ENCODE measurements at regions not wholly inside any gene's neighbourhood (a gene's known extent, or its start where the extent isn't known, plus 50 kb on each side); places are given as distances from the start of the nearest gene placed in this dataset.

- ATAC-seq (ENCODE audit: low FRiP score) (no peak), DNase-seq (ENCODE audit: low spot score) (no peak)
- TF ChIP-seq, protein P1, sequence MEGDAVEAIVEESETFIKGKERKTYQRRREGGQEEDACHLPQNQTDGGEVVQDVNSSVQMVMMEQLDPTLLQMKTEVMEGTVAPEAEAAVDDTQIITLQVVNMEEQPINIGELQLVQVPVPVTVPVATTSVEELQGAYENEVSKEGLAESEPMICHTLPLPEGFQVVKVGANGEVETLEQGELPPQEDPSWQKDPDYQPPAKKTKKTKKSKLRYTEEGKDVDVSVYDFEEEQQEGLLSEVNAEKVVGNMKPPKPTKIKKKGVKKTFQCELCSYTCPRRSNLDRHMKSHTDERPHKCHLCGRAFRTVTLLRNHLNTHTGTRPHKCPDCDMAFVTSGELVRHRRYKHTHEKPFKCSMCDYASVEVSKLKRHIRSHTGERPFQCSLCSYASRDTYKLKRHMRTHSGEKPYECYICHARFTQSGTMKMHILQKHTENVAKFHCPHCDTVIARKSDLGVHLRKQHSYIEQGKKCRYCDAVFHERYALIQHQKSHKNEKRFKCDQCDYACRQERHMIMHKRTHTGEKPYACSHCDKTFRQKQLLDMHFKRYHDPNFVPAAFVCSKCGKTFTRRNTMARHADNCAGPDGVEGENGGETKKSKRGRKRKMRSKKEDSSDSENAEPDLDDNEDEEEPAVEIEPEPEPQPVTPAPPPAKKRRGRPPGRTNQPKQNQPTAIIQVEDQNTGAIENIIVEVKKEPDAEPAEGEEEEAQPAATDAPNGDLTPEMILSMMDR (IDR thresholded peaks at IDR 0.05): no peak
These were observed 283.6 kb downstream of the PCNX1 start for GRCh38 chr14:71190770-71191374.

GRCh38 chr14:71193663-71194062 lies 286.4 kb downstream of the PCNX1 start:
- TF ChIP-seq, protein P1 (IDR thresholded peaks at IDR 0.05): no peak
- ATAC-seq (ENCODE audit: low FRiP score): no peak
- DNase-seq (ENCODE audit: low spot score): no peak

GRCh38 chr14:71194251-71194650 lies 287.0 kb downstream of the PCNX1 start:
- ATAC-seq (ENCODE audit: low FRiP score): no peak

DNA sequence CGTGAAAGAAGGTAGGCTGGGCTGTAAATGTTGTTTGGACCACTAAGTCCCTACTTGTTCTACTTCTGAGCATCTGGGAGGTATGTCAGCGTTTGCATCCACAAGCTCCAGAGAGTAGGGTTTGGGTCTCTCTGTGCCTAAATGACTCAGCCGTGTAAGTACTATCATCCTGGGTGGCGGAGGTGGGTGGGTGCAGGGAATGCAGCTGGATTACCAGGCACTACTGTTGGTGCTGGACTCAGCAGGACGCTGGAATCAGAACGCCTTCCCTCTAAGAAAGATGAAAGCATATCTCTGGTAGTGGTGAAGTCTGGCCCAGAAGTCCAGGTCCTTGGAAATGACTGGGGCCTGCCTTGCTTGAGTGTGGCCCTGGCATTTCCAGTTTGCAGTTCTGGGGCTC lies 289.7 kb downstream of the PCNX1 start:
- DNase-seq (ENCODE audit: low spot score): no peak

More at GRCh38 chr14:71194251-71194650, 287.0 kb downstream of the PCNX1 start:
- DNase-seq (ENCODE audit: low spot score): no peak
- TF ChIP-seq, protein P1 (IDR thresholded peaks at IDR 0.05): no peak

DNA sequence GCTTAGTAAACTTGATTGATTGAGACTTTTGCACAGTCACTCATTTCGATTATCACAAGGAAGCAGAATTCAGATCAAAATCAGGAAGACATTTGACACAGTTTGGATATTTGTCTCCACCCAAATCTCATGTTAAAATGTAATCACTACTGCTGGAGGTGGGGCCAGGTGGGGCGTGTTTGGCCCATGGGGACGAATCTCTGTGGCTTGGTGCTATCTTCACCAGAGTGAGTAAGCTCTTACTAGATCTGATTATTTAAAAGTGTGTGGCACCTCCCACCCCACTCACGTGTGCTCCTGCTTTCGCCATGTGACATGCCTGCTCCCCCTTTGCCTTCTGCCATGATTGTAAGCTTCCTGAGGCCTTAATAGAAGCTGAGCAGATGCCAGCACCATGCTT lies 291.4 kb downstream of the PCNX1 start:
- ATAC-seq (ENCODE audit: low FRiP score) (no peak), DNase-seq (ENCODE audit: low spot score) (no peak)
- TF ChIP-seq, protein P1 (IDR thresholded peaks at IDR 0.05): no peak

More for the DNA sequence above, 289.7 kb downstream of the PCNX1 start:
- TF ChIP-seq, protein P1 (IDR thresholded peaks at IDR 0.05): no peak
- no peak for ATAC-seq (ENCODE audit: low FRiP score)

DNA sequence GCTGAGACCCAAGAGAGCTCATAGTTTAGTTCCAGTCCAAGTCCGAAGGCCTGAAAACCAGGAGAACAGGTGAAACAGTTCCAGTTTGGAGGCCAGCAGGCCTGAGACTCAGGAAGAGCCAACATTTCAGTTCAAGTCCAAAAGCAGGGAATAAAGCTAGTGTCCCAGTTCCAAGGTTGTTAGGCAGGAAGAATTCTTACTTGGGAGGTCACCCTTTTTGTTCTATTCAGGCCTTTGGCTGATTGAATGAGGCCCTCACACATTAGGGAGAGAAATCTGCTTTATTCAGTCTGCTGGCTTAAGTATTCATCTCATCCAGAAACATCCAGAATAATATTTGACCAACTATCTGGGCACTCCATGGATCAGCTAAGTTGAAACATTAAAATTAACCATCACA lies 294.6 kb downstream of the PCNX1 start:
- DNase-seq (ENCODE audit: low spot score): no peak
- TF ChIP-seq, protein P1 (IDR thresholded peaks at IDR 0.05): no peak
- ATAC-seq (ENCODE audit: low FRiP score): no peak

DNA sequence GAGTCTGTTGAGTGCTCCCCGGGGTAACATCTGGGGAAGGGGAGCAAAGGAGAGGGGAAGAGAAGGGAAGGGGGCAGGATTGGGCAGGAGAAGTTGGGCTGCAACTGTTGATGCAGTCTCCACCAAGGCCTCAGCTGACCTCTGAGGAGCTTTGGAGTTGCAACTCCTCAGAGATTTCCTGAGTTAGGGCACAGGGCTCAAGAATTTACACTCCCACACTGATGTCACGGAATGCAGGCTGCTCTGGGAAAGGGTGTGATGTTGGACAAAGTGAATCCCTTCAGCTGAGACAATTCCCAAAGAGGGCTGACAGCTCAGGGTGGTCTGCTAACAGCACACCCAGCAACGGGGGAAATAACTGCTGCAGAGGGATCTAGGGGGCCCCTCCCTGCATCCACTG lies 295.6 kb downstream of the PCNX1 start:
- no peak for DNase-seq (ENCODE audit: low spot score)
- TF ChIP-seq, protein P1 (IDR thresholded peaks at IDR 0.05): no peak
- ATAC-seq (ENCODE audit: low FRiP score): no peak
